ENCODE measurements at regions not wholly inside any gene's neighbourhood (a gene's known extent, or its start where the extent isn't known, plus 50 kb on each side); places are given as distances from the start of the nearest gene placed in this dataset.

DNA sequence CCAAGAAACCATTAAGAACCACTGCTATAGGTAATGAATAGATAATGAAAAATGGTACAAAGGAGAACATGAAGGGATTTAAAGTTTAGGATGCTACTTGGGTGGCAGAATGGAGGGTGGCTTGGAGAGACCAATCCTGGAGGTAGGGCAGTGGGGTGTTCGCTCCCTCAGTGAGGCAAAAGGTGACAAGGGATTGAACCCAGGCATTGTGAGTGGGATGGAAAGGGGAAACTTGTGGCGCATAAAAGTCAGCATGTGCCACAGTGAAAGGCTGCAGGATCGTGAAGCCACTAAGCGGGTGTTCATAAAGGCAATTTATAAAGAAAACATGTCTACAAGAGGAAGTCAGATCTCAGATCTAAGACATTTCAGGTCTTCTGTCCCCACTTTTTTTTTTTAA lies 76.7 kb upstream of the SLC38A2 start:
- TF ChIP-seq MAFK (IDR thresholded peaks at IDR 0.05; ENCODE audit: partially characterized antibody), result no peak
- TF ChIP-seq, protein P1, sequence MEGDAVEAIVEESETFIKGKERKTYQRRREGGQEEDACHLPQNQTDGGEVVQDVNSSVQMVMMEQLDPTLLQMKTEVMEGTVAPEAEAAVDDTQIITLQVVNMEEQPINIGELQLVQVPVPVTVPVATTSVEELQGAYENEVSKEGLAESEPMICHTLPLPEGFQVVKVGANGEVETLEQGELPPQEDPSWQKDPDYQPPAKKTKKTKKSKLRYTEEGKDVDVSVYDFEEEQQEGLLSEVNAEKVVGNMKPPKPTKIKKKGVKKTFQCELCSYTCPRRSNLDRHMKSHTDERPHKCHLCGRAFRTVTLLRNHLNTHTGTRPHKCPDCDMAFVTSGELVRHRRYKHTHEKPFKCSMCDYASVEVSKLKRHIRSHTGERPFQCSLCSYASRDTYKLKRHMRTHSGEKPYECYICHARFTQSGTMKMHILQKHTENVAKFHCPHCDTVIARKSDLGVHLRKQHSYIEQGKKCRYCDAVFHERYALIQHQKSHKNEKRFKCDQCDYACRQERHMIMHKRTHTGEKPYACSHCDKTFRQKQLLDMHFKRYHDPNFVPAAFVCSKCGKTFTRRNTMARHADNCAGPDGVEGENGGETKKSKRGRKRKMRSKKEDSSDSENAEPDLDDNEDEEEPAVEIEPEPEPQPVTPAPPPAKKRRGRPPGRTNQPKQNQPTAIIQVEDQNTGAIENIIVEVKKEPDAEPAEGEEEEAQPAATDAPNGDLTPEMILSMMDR (IDR thresholded peaks at IDR 0.05), result no peak
- TF ChIP-seq, protein P2, sequence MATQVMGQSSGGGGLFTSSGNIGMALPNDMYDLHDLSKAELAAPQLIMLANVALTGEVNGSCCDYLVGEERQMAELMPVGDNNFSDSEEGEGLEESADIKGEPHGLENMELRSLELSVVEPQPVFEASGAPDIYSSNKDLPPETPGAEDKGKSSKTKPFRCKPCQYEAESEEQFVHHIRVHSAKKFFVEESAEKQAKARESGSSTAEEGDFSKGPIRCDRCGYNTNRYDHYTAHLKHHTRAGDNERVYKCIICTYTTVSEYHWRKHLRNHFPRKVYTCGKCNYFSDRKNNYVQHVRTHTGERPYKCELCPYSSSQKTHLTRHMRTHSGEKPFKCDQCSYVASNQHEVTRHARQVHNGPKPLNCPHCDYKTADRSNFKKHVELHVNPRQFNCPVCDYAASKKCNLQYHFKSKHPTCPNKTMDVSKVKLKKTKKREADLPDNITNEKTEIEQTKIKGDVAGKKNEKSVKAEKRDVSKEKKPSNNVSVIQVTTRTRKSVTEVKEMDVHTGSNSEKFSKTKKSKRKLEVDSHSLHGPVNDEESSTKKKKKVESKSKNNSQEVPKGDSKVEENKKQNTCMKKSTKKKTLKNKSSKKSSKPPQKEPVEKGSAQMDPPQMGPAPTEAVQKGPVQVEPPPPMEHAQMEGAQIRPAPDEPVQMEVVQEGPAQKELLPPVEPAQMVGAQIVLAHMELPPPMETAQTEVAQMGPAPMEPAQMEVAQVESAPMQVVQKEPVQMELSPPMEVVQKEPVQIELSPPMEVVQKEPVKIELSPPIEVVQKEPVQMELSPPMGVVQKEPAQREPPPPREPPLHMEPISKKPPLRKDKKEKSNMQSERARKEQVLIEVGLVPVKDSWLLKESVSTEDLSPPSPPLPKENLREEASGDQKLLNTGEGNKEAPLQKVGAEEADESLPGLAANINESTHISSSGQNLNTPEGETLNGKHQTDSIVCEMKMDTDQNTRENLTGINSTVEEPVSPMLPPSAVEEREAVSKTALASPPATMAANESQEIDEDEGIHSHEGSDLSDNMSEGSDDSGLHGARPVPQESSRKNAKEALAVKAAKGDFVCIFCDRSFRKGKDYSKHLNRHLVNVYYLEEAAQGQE (IDR thresholded peaks at IDR 0.05), result no peak
- no peak for TF ChIP-seq EP300 (IDR thresholded peaks at IDR 0.05)
- no peak for TF ChIP-seq POLR2A (IDR thresholded peaks at IDR 0.05; ENCODE audit: low read length)
- no peak for TF ChIP-seq JUN (IDR thresholded peaks at IDR 0.05)
- TF ChIP-seq ZFP36 (IDR thresholded peaks at IDR 0.05; ENCODE audit: borderline replicate concordance, partially characterized antibody), result no peak
- no peak for TF ChIP-seq RAD21 (conservative IDR thresholded peaks at IDR 0.05 in 1 of 2, IDR thresholded peaks at IDR 0.05 in 1 of 2)
- TF ChIP-seq HDAC2 (IDR thresholded peaks at IDR 0.05), result no peak
- TF ChIP-seq BHLHE40 (IDR thresholded peaks at IDR 0.05; ENCODE audit: low read depth, low read length), result no peak

Data from A549 (cell line).